ENCODE measurements at regions not wholly inside any gene's neighbourhood (a gene's known extent, or its start where the extent isn't known, plus 50 kb on each side); places are given as distances from the start of the nearest gene placed in this dataset.

DNA sequence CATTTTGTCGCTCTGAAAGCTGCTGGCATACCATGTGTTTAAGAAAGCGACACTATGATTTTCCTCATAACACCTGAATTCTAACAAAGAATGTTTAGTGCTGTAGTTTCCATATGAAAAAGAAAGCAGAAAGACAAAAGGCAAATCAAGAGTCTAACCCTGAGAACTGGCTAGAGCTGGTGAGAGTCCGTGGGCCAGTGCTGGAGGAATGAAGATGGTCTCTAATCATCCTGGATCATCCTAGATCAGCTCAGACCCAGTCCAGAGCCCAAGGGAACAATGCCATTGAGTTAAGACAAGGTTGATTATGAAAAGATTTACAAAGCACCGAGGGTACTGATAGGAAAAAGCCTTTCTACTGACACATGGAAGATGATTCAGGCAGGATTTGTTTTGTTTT lies 73.0 kb upstream of the MYLIP start:
- Histone ChIP-seq H3K4me3 (ENCODE audit: control insufficient read depth in 1 of 2, extremely low read depth in 1 of 2, low read length in 1 of 2) (no peak overlapping the region), H3K4me1 (ENCODE audit: control insufficient read depth in 1 of 2, extremely low read depth in 1 of 2, insufficient read depth in 2 of 2, low read length in 2 of 2) (no peaks in the 10 kb centered on the region), H3K9me3 (no peaks in the 10 kb centered on the region), H3K27me3 (replicated peaks in 1 of 2; ENCODE audit: control insufficient read depth in 2 of 2, extremely low read depth in 1 of 2, insufficient read depth in 2 of 2, low read length in 1 of 2) (no peaks in the 10 kb centered on the region), H3K27ac (ENCODE audit: low read length) (no peak overlapping the region), H3K36me3 (ENCODE audit: control insufficient read depth in 2 of 2, extremely low read depth in 1 of 2, insufficient read depth in 1 of 2, low read length in 1 of 2) (no peaks in the 10 kb centered on the region)
- Mint-ChIP-seq H3K27ac (no peak overlapping the region), H3K9me3 (no peaks in the 10 kb centered on the region), H3K4me3 (no peak overlapping the region), H3K27me3 (peaks cover 0 to 8% of the 10 kb centered on the region in 2 donors), H3K36me3 (no peaks in the 10 kb centered on the region), H3K4me1 (peaks cover 0 to 3% (median 3%) of the 10 kb centered on the region in 3 donors)
- no CpG with 5 or more reads among the region's 4 CpGs for WGBS (ENCODE audit: insufficient coverage)
- DNase-seq (no peak), ATAC-seq (replicated peaks in 1 of 4) (no peak)
- ChIA-PET POLR2A (no interaction called here), CTCF (no interaction called here)

DNA sequence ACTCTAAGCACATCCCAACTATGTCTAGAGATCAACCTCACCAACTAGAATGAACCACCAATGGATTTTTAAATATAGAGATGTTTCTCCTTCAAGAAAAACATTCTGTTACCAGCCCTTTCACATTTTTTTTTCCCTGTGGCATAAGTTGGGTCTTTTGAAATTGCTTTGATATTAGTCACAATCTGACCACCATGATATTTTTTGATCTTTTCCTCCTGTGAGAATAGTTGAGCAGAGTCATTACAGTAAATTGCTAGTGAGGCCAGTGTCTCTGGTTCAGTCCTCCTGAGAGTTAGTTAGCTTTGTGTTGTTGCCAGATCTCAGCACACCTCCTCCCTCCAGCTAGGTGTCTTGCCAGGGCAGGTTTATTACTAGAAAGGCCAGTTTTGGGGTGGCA lies 79.7 kb upstream of the MYLIP start:
- Histone ChIP-seq H3K27ac (ENCODE audit: low read length) (no peak overlapping the region), H3K9me3 (no peaks in the 10 kb centered on the region), H3K4me1 (ENCODE audit: control insufficient read depth in 1 of 2, extremely low read depth in 1 of 2, insufficient read depth in 2 of 2, low read length in 2 of 2) (no peaks in the 10 kb centered on the region), H3K4me3 (ENCODE audit: control insufficient read depth in 1 of 2, extremely low read depth in 1 of 2, low read length in 1 of 2) (no peak overlapping the region), H3K27me3 (replicated peaks in 1 of 2; ENCODE audit: control insufficient read depth in 2 of 2, extremely low read depth in 1 of 2, insufficient read depth in 2 of 2, low read length in 1 of 2) (no peaks in the 10 kb centered on the region), H3K36me3 (ENCODE audit: control insufficient read depth in 2 of 2, extremely low read depth in 1 of 2, insufficient read depth in 1 of 2, low read length in 1 of 2) (no peaks in the 10 kb centered on the region)
- H3K4me1 Mint-ChIP-seq: no peaks in the 10 kb centered on the region
- no peak for ATAC-seq (replicated peaks in 1 of 4)
- no peak for DNase-seq
- no peaks in the 10 kb centered on the region for H3K9me3 Mint-ChIP-seq
- peaks cover 0 to 4% of the 10 kb centered on the region in 2 donors for H3K27me3 Mint-ChIP-seq
- no peaks in the 10 kb centered on the region for H3K36me3 Mint-ChIP-seq
- POLR2A ChIA-PET: no interaction called here
- H3K4me3 Mint-ChIP-seq: no peak overlapping the region
- no peak overlapping the region for H3K27ac Mint-ChIP-seq
- CTCF ChIA-PET: no interaction called here

- WGBS (ENCODE audit: insufficient coverage): 72% methylated on average over 3 of the region's 3 CpGs
- H3K9me3 Mint-ChIP-seq: no peaks in the 10 kb centered on the region
- DNase-seq (no peak), ATAC-seq (replicated peaks in 1 of 4) (no peak)
- Histone ChIP-seq H3K27ac (ENCODE audit: low read length) (no peak overlapping the region), H3K9me3 (no peaks in the 10 kb centered on the region), H3K4me3 (ENCODE audit: control insufficient read depth in 1 of 2, extremely low read depth in 1 of 2, low read length in 1 of 2) (no peak overlapping the region), H3K27me3 (replicated peaks in 1 of 2; ENCODE audit: control insufficient read depth in 2 of 2, extremely low read depth in 1 of 2, insufficient read depth in 2 of 2, low read length in 1 of 2) (no peaks in the 10 kb centered on the region), H3K36me3 (ENCODE audit: control insufficient read depth in 2 of 2, extremely low read depth in 1 of 2, insufficient read depth in 1 of 2, low read length in 1 of 2) (no peaks in the 10 kb centered on the region), H3K4me1 (ENCODE audit: control insufficient read depth in 1 of 2, extremely low read depth in 1 of 2, insufficient read depth in 2 of 2, low read length in 2 of 2) (no peaks in the 10 kb centered on the region)
- no peak overlapping the region for H3K27ac Mint-ChIP-seq
- no peaks in the 10 kb centered on the region for H3K36me3 Mint-ChIP-seq
- H3K27me3 Mint-ChIP-seq: peaks cover 0 to 4% of the 10 kb centered on the region in 2 donors
- CTCF ChIA-PET: no interaction called here
- no peaks in the 10 kb centered on the region for H3K4me1 Mint-ChIP-seq
- H3K4me3 Mint-ChIP-seq: no peak overlapping the region
- POLR2A ChIA-PET: no interaction called here
Observed at GRCh38 chr6:16048221-16048620, 80.7 kb upstream of the MYLIP start.

GRCh38 chr6:16047435-16047990 lies 81.4 kb upstream of the MYLIP start:
- Mint-ChIP-seq H3K9me3 (no peaks in the 10 kb centered on the region), H3K27ac (no peak overlapping the region), H3K27me3 (peaks cover 0 to 4% of the 10 kb centered on the region in 2 donors), H3K4me3 (no peak overlapping the region), H3K4me1 (no peaks in the 10 kb centered on the region), H3K36me3 (no peaks in the 10 kb centered on the region)
- Histone ChIP-seq H3K36me3 (ENCODE audit: control insufficient read depth in 2 of 2, extremely low read depth in 1 of 2, insufficient read depth in 1 of 2, low read length in 1 of 2) (no peaks in the 10 kb centered on the region), H3K4me1 (ENCODE audit: control insufficient read depth in 1 of 2, extremely low read depth in 1 of 2, insufficient read depth in 2 of 2, low read length in 2 of 2) (no peaks in the 10 kb centered on the region), H3K4me3 (ENCODE audit: control insufficient read depth in 1 of 2, extremely low read depth in 1 of 2, low read length in 1 of 2) (no peak overlapping the region), H3K9me3 (no peaks in the 10 kb centered on the region), H3K27me3 (replicated peaks in 1 of 2; ENCODE audit: control insufficient read depth in 2 of 2, extremely low read depth in 1 of 2, insufficient read depth in 2 of 2, low read length in 1 of 2) (no peaks in the 10 kb centered on the region), H3K27ac (ENCODE audit: low read length) (no peak overlapping the region)
- DNase-seq (no peak), ATAC-seq (replicated peaks in 1 of 4) (no peak)
- WGBS (ENCODE audit: insufficient coverage): 60% methylated on average over 1 of the region's 2 CpGs
- POLR2A ChIA-PET: interaction anchor here in 1 of 2 donors (0.6 kb wide), 1 partner anchor 11 kb away, joined by 3 read pairs; no protein-coding TSS in a partner anchor
- CTCF ChIA-PET: interaction anchor here in 1 of 2 donors (0.5 kb wide), 1 partner anchor 203 kb away, joined by 3 read pairs; no protein-coding TSS in a partner anchor

GRCh38 chr6:16045238-16045637 lies 83.6 kb upstream of the MYLIP start:
- Mint-ChIP-seq H3K9me3 (no peaks in the 10 kb centered on the region), H3K27ac (no peak overlapping the region), H3K27me3 (no peaks in the 10 kb centered on the region), H3K36me3 (no peaks in the 10 kb centered on the region), H3K4me1 (no peaks in the 10 kb centered on the region), H3K4me3 (no peak overlapping the region)
- Histone ChIP-seq H3K36me3 (ENCODE audit: control insufficient read depth in 2 of 2, extremely low read depth in 1 of 2, insufficient read depth in 1 of 2, low read length in 1 of 2) (no peaks in the 10 kb centered on the region), H3K4me1 (ENCODE audit: control insufficient read depth in 1 of 2, extremely low read depth in 1 of 2, insufficient read depth in 2 of 2, low read length in 2 of 2) (no peaks in the 10 kb centered on the region), H3K4me3 (ENCODE audit: control insufficient read depth in 1 of 2, extremely low read depth in 1 of 2, low read length in 1 of 2) (no peak overlapping the region), H3K27ac (ENCODE audit: low read length) (no peak overlapping the region), H3K9me3 (no peaks in the 10 kb centered on the region), H3K27me3 (replicated peaks in 1 of 2; ENCODE audit: control insufficient read depth in 2 of 2, extremely low read depth in 1 of 2, insufficient read depth in 2 of 2, low read length in 1 of 2) (peaks cover 0 to 2% of the 10 kb centered on the region in 2 experiments)
- ChIA-PET CTCF (no interaction called here), POLR2A (no interaction called here)
- no peak for DNase-seq
- 93% methylated on average over 2 of the region's 4 CpGs for WGBS (ENCODE audit: insufficient coverage)
- no peak for ATAC-seq (replicated peaks in 1 of 4)

- Histone ChIP-seq H3K4me1 (ENCODE audit: control insufficient read depth in 1 of 2, extremely low read depth in 1 of 2, insufficient read depth in 2 of 2, low read length in 2 of 2) (no peaks in the 10 kb centered on the region), H3K27ac (ENCODE audit: low read length) (no peak overlapping the region), H3K27me3 (replicated peaks in 1 of 2; ENCODE audit: control insufficient read depth in 2 of 2, extremely low read depth in 1 of 2, insufficient read depth in 2 of 2, low read length in 1 of 2) (peaks cover 0 to 2% of the 10 kb centered on the region in 2 experiments), H3K9me3 (no peaks in the 10 kb centered on the region), H3K36me3 (ENCODE audit: control insufficient read depth in 2 of 2, extremely low read depth in 1 of 2, insufficient read depth in 1 of 2, low read length in 1 of 2) (no peaks in the 10 kb centered on the region), H3K4me3 (ENCODE audit: control insufficient read depth in 1 of 2, extremely low read depth in 1 of 2, low read length in 1 of 2) (no peak overlapping the region)
- DNase-seq (no peak), ATAC-seq (replicated peaks in 1 of 4) (no peak)
- H3K36me3 Mint-ChIP-seq: no peaks in the 10 kb centered on the region
- no peaks in the 10 kb centered on the region for H3K4me1 Mint-ChIP-seq
- no peak overlapping the region for H3K4me3 Mint-ChIP-seq
- ChIA-PET CTCF (no interaction called here), POLR2A (no interaction called here)
- 50% methylated on average over 1 of the region's 2 CpGs for WGBS (ENCODE audit: insufficient coverage)
- H3K27me3 Mint-ChIP-seq: peaks cover 0 to 5% of the 10 kb centered on the region in 2 donors
- no peak overlapping the region for H3K27ac Mint-ChIP-seq
- no peaks in the 10 kb centered on the region for H3K9me3 Mint-ChIP-seq
Observed at GRCh38 chr6:16044211-16044643, 84.7 kb upstream of the MYLIP start.
